GM13977 (cell line): ENCODE measurements at regions not wholly inside any gene's neighbourhood (a gene's known extent, or its start where the extent isn't known, plus 50 kb on each side); places are given as distances from the start of the nearest gene placed in this dataset.

ENCODE experiments used
- DNase-seq: peaks from one replicate; pipeline ENCODE4 v3.0.0; 2012; ENCODE audit warnings: low spot score
- in situ Hi-C: fragments of 300-500 bp; cut with MboI; formaldehyde crosslinking; loops from one replicate; pipeline ENCODE4 v1.12.0; 2022; ENCODE audit warnings: low sequenced_read_pairs, low pct_unique_long_range_greater_than_20kb, mixed read lengths, inconsistent platforms; ENCODE audit not compliant: unreplicated experiment
- TF ChIP-seq, protein P1 (sequence below): IDR thresholded peaks from 2 replicates; pipeline ENCODE4 v1.5.1; 2012; ENCODE audit warnings: mild to moderate bottlenecking, control low read depth; ENCODE audit not compliant: insufficient read depth; ENCODE audit errors: extremely low read depth, missing control alignments

DNA sequence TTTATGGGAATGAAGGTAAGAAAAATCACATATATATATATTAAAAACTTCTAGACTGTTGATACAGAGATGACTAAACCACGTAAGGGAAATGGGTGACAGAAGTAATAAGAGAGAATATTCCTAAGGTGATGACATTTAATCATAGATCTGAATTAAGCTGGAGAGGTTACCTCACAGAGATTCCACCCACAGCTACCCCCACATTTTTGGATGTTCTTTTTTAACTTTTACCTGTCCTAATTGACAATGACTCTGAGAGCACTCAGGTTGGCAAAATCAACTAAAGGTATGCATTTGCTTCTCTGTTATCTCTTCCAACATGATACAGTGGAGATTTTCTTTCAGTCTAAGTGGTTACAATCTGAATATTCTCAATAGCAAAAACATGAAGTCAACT, 1280.6 kb downstream of the CDH11 start:
- in situ Hi-C loops: no loop called here
- TF ChIP-seq, protein P1, sequence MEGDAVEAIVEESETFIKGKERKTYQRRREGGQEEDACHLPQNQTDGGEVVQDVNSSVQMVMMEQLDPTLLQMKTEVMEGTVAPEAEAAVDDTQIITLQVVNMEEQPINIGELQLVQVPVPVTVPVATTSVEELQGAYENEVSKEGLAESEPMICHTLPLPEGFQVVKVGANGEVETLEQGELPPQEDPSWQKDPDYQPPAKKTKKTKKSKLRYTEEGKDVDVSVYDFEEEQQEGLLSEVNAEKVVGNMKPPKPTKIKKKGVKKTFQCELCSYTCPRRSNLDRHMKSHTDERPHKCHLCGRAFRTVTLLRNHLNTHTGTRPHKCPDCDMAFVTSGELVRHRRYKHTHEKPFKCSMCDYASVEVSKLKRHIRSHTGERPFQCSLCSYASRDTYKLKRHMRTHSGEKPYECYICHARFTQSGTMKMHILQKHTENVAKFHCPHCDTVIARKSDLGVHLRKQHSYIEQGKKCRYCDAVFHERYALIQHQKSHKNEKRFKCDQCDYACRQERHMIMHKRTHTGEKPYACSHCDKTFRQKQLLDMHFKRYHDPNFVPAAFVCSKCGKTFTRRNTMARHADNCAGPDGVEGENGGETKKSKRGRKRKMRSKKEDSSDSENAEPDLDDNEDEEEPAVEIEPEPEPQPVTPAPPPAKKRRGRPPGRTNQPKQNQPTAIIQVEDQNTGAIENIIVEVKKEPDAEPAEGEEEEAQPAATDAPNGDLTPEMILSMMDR: no peak
- DNase-seq: no peak

DNA sequence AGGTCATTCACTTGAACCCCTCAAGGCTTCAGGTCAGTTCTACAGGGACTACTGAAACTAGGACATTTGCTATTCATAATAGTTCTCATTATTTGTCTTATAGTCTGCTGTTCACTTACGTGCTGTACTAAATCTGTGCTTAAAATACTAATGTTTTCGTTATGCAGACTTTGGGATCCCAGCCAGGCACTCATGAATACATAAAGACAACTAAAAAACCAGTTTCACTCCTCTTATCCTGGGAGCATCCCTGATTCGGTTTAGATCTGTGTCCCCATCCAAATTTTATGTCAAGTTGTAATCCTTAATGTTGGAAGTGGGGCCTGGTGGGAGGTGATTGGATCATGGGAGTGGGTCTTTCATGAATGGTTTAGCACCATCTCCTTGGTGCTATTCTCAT, 1291.8 kb downstream of the CDH11 start:
- TF ChIP-seq, protein P1: no peak
- DNase-seq: no peak
- in situ Hi-C loops: no loop called here

DNA sequence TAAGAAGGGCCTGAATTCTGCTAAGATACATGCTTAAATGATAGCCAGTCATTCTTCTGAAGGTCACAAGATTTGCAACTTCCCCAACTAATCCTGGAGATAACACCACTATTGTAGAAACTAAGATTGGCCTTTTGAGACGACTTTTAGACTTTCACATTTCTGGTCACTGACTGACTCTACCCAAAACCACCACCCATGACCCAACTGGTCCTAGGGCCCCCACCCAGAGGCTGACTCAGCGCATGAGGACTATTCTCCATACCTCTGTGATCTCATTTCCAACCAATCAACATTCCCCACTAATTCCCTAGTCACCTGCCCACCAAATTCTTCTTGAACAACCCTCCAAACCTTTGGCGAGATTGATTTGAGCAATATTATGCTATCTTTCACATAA, 1299.0 kb downstream of the CDH11 start:
- TF ChIP-seq, protein P1: no peak
- in situ Hi-C loops: no loop called here

DNA sequence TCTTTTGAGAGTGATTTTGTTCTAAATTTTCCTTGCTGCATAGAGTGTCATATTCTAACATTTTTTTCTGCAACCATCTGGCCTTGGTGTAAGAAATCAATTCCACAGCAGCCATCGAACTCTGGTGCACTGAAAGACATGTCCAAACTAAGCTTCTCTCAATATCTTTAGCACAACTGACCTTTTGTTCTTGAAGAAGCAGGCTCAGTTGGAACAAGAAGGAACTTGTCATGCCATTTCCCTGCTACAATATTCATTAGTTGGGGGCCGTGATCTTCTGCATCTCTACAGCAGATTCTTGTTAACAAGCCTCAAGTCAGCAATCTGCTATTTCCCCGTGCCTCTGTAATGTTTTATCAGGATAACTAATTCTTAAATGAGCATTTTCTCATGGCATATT, 1305.6 kb downstream of the CDH11 start:
- in situ Hi-C loops: no loop called here
- no peak for DNase-seq
- TF ChIP-seq, protein P1: no peak

More for the DNA sequence above, 1299.0 kb downstream of the CDH11 start:
- no peak for DNase-seq

DNA sequence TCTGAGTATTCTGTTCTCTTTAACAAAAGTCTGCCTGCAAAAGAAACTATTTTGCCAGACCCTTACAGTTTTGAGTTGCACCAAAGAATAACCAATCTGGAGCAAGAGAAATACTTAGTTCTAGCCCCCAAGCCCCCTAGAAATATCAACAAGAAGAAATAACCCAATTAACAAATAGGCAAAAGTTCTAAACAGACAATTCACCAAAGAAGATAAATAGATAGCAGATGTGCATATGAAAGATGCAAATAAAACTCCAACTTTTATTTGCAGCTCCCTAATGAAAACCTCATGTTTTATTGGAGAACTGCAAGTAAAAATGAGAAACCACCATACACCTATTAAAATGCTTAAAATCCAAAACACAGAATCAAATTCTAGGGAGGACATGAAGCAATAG, 1308.0 kb downstream of the CDH11 start:
- no peak for DNase-seq
- TF ChIP-seq, protein P1: no peak
- in situ Hi-C loops: no loop called here

DNA sequence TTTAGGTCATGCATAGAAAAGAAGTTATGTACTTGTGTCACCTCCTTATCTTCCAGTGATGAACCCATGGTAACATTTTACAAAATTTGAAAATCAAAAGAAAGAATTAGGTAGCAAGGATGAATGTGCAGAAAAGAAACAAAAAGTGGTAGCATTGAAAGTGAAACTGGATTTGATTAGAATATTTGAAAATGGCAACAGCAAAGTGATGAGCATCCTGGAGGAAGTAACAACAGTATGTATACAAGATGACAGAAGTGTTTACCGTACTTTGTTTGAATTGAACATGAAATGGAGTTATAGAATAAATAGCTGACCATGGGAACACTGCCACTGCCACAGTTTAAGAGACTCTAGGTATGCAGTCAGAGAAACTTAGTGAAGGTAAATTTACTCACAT, 1313.1 kb downstream of the CDH11 start:
- in situ Hi-C loops: no loop called here
- DNase-seq: no peak

More for the DNA sequence above, 1313.1 kb downstream of the CDH11 start:
- TF ChIP-seq, protein P1: no peak
